Body of pancreas (tissue), 4 donors: ENCODE measurements at regions not wholly inside any gene's neighbourhood (a gene's known extent, or its start where the extent isn't known, plus 50 kb on each side); places are given as distances from the start of the nearest gene placed in this dataset.

Experiments
- POLR2A ChIP-seq, 3 donors: fragments of 450-650 bp; IDR thresholded peaks; one replicate each; pipeline ENCODE4 v1.6.1; 2016; ENCODE audit warnings: antibody characterized with exemption in 3 of 3, mild to moderate bottlenecking in 2 of 3
- TF ChIP-seq, protein P1 (sequence below), 7 experiments: fragments of 450-650 bp in 4 of 7; fragments of 200-600 bp in 3 of 7; sonication (generic) in 3 of 7; IDR thresholded peaks; one replicate each; pipeline ENCODE4 v1.5.1; 2016 to 2019; ENCODE audit warnings: antibody characterized with exemption in 7 of 7

- TF ChIP-seq, protein P1, sequence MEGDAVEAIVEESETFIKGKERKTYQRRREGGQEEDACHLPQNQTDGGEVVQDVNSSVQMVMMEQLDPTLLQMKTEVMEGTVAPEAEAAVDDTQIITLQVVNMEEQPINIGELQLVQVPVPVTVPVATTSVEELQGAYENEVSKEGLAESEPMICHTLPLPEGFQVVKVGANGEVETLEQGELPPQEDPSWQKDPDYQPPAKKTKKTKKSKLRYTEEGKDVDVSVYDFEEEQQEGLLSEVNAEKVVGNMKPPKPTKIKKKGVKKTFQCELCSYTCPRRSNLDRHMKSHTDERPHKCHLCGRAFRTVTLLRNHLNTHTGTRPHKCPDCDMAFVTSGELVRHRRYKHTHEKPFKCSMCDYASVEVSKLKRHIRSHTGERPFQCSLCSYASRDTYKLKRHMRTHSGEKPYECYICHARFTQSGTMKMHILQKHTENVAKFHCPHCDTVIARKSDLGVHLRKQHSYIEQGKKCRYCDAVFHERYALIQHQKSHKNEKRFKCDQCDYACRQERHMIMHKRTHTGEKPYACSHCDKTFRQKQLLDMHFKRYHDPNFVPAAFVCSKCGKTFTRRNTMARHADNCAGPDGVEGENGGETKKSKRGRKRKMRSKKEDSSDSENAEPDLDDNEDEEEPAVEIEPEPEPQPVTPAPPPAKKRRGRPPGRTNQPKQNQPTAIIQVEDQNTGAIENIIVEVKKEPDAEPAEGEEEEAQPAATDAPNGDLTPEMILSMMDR (IDR thresholded peaks at IDR 0.05) = no peak
- TF ChIP-seq POLR2A (IDR thresholded peaks at IDR 0.05) = no peak
Measured at GRCh38 chr13:44221657-44222056, 152.0 kb upstream of the SERP2 start.
